ENCODE measurements at regions not wholly inside any gene's neighbourhood (a gene's known extent, or its start where the extent isn't known, plus 50 kb on each side); places are given as distances from the start of the nearest gene placed in this dataset.

- no peak overlapping the region for H2BK12ac ChIP-seq (ENCODE audit: low read depth, low read length)
- 0 out of 2 replicates have a peak overlapping the region, but pooled peaks have one; percentile 0 for H2AFZ ChIP-seq (ENCODE audit: low read length)
- no peak overlapping the region for H2AK5ac ChIP-seq (ENCODE audit: low read depth, low read length)
- H4K5ac ChIP-seq (ENCODE audit: insufficient read length, low read depth, low read length): no peak overlapping the region
- no peak overlapping the region for H3K23ac ChIP-seq (ENCODE audit: insufficient read length)
- no peaks in the 10 kb centered on the region for H4K20me1 ChIP-seq (replicated peaks in 1 of 2; ENCODE audit: control insufficient read depth in 1 of 2, insufficient read depth in 2 of 2, low read length in 2 of 2)
- no peak overlapping the region for H3K56ac ChIP-seq (replicated peaks; ENCODE audit: insufficient read length, low read depth, low read length)
- POLR2A ChIA-PET (ENCODE audit: partially characterized antibody): no interaction called here
- WGBS, 2 experiments (ENCODE audit: extremely low coverage in 1 of 2, insufficient coverage in 1 of 2, insufficient read length in 1 of 2, insufficient replicate concordance in 2 of 2, low coverage in 1 of 2, low lambda C conversion rate in 2 of 2, missing lambda C conversion rate in 1 of 2): 89% methylated on average over 13 of the region's 13 CpGs; no CpG with 5 or more reads in 1 of the 2 experiments
- no peak overlapping the region for H3K18ac ChIP-seq (ENCODE audit: extremely low read depth, low read length)
- no peak overlapping the region for H2BK15ac ChIP-seq (ENCODE audit: low read length)
- H3K9ac ChIP-seq (replicated peaks in 1 of 4; ENCODE audit: extremely low read depth in 1 of 4, low read depth in 3 of 4, low read length in 3 of 4): no peak overlapping the region
- no peak overlapping the region for H3K4ac ChIP-seq (replicated peaks; ENCODE audit: insufficient read length, low read depth, low read length)
- no peak overlapping the region for H3K27ac ChIP-seq (ENCODE audit: low read depth, low read length)
- no peaks in the 10 kb centered on the region for H3K9me3 ChIP-seq (ENCODE audit: insufficient read depth in 2 of 2, low read depth in 1 of 2, low read length in 1 of 2)
- H3K14ac ChIP-seq (ENCODE audit: insufficient read length): no peak overlapping the region
- H3K27me3 ChIP-seq (replicated peaks in 1 of 4; ENCODE audit: control insufficient read depth in 3 of 4, extremely low read depth in 1 of 4, insufficient read depth in 3 of 4, low read length in 3 of 4): no peaks in the 10 kb centered on the region
- H3K4me2 ChIP-seq (ENCODE audit: insufficient read depth in 1 of 2, low read depth in 2 of 2, low read length in 2 of 2): no peak overlapping the region
- CTCF ChIA-PET (ENCODE audit: partially characterized antibody): interaction anchor here (0.8 kb wide), 1 partner anchor 9 kb away, joined by 3 read pairs; no protein-coding TSS in a partner anchor
- H4K91ac ChIP-seq (replicated peaks; ENCODE audit: insufficient read length, low read length): no peak overlapping the region
- H3K4me3 ChIP-seq (ENCODE audit: extremely low read depth in 1 of 4, insufficient read depth in 2 of 4, low read depth in 3 of 4, low read length in 4 of 4): no peak overlapping the region
- FAIRE-seq: no peak
- no peaks in the 10 kb centered on the region for H3K79me2 ChIP-seq (ENCODE audit: control insufficient read depth in 1 of 2, insufficient read depth in 2 of 2, low read length in 2 of 2)
- H3K4me1 ChIP-seq (replicated peaks in 1 of 4; ENCODE audit: control insufficient read depth in 3 of 4, insufficient read depth in 4 of 4, low read length in 3 of 4): 0 out of 7 replicates have a peak, but pooled peaks cover 0 to 3% (median 0%) of the 10 kb centered on the region in 4 experiments
- H2BK5ac ChIP-seq (ENCODE audit: low read depth, low read length): no peak overlapping the region
- no peak overlapping the region for H2BK120ac ChIP-seq (replicated peaks; ENCODE audit: low read depth, low read length)
- H2BK20ac ChIP-seq (ENCODE audit: low read length): no peak overlapping the region
- H3K79me1 ChIP-seq (ENCODE audit: low read depth, low read length): no peaks in the 10 kb centered on the region
- H3K36me3 ChIP-seq (ENCODE audit: control insufficient read depth in 2 of 4, insufficient read depth in 4 of 4, low read length in 3 of 4): no peaks in the 10 kb centered on the region
- H3K23me2 ChIP-seq (ENCODE audit: low read depth, low read length): no peaks in the 10 kb centered on the region
- H4K8ac ChIP-seq (ENCODE audit: extremely low read depth, insufficient read depth, low read length): no peak overlapping the region
- no peak for DNase-seq (ENCODE audit: low read depth in 1 of 2, low spot score in 2 of 2)
- no peak for TF ChIP-seq HDAC6 (IDR thresholded peaks at IDR 0.05; ENCODE audit: low read depth, low read length)
- no peak for TF ChIP-seq BCL11A (IDR thresholded peaks at IDR 0.05; ENCODE audit: low read depth in 2 of 2, low read length in 2 of 2)
- TF ChIP-seq CBX5 (IDR thresholded peaks at IDR 0.05; ENCODE audit: low read depth, low read length): no peak
- no peak for TF ChIP-seq BRCA1 (IDR thresholded peaks at IDR 0.05; ENCODE audit: low read depth, low read length)
- no peak for TF ChIP-seq SUZ12 (IDR thresholded peaks at IDR 0.05; ENCODE audit: low read length)
- TF ChIP-seq EP300 (IDR thresholded peaks at IDR 0.05; ENCODE audit: borderline replicate concordance in 1 of 2, low read depth in 2 of 2, low read length in 2 of 2): no peak
- no peak for TF ChIP-seq EGR1 (IDR thresholded peaks at IDR 0.05; ENCODE audit: borderline replicate concordance, low read depth, low read length)
- TF ChIP-seq ZNF274 (IDR thresholded peaks at IDR 0.05; ENCODE audit: borderline replicate concordance, extremely low read depth, low read length): no peak
- TF ChIP-seq ATF2 (IDR thresholded peaks at IDR 0.05; ENCODE audit: low read length): no peak
- no peak for TF ChIP-seq NRF1 (IDR thresholded peaks at IDR 0.05; ENCODE audit: low read depth, low read length)
- TF ChIP-seq TEAD4 (IDR thresholded peaks at IDR 0.05; ENCODE audit: low read depth, low read length): no peak
- TF ChIP-seq TAF7 (optimal IDR thresholded peaks at IDR 0.05; ENCODE audit: borderline replicate concordance, low read depth, low read length): no peak
- no peak for TF ChIP-seq YY1 (IDR thresholded peaks at IDR 0.05; ENCODE audit: low read depth, low read length)
Observed at GRCh38 chr7:68846811-68847325, 751.4 kb upstream of the AUTS2 start.

Data from H1 (cell line).